Thyroid gland (tissue), 4 donors: ENCODE measurements at regions not wholly inside any gene's neighbourhood (a gene's known extent, or its start where the extent isn't known, plus 50 kb on each side); places are given as distances from the start of the nearest gene placed in this dataset.

Experiments used
- POLR2A ChIP-seq, 2 donors: fragments of 450-650 bp; IDR thresholded peaks; one replicate each; pipeline ENCODE4 v1.6.1; 2017; ENCODE audit warnings: antibody characterized with exemption in 2 of 2, mild to moderate bottlenecking in 2 of 2, moderate library complexity in 1 of 2
- TF ChIP-seq, protein P1 (sequence below), 6 experiments: fragments of 200-600 bp in 3 of 6; fragments of 450-650 bp in 3 of 6; sonication (generic) in 3 of 6; IDR thresholded peaks; one replicate each; pipeline ENCODE4 v1.5.1; 2016 to 2019; ENCODE audit warnings: antibody characterized with exemption in 6 of 6, mild to moderate bottlenecking in 2 of 6, inconsistent platforms in 1 of 6, moderate library complexity in 1 of 6

DNA sequence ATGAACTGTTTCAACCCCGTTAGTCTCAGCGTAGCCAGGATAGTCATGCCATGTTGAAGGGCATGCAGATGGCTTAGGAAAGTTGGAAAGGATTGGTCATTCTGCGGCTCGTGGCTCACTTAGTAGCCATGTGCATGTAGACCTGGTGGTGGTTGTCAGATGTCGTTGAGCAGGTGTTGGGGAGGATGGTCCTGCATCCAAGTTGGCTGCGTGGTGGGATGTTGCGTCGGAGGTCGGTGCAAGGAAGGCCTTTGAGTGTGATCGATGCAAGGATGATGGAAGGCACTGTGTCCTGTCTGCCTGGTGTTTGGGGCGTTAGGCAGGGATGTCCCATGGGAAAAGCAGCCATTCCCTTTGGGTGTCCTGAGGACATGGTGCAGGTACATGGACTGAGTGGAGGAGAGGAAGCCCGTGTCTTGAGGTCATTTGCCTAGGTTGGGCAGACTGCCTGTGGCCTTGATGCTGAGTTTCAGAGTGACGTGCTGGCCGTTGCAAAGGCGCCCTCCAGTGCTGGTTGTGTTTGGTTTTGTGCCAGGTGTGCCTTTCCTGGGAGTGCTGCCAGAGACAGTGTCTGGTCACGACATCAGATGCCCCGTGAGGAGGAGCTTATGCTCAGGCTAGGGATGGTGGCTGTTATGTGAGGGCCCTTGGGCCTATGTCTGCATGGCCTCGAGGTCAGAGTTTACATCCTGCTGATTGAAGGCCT, 103.4 kb downstream of the SNRPN start:
- TF ChIP-seq POLR2A (IDR thresholded peaks at IDR 0.05) = no peak
- TF ChIP-seq, protein P1, sequence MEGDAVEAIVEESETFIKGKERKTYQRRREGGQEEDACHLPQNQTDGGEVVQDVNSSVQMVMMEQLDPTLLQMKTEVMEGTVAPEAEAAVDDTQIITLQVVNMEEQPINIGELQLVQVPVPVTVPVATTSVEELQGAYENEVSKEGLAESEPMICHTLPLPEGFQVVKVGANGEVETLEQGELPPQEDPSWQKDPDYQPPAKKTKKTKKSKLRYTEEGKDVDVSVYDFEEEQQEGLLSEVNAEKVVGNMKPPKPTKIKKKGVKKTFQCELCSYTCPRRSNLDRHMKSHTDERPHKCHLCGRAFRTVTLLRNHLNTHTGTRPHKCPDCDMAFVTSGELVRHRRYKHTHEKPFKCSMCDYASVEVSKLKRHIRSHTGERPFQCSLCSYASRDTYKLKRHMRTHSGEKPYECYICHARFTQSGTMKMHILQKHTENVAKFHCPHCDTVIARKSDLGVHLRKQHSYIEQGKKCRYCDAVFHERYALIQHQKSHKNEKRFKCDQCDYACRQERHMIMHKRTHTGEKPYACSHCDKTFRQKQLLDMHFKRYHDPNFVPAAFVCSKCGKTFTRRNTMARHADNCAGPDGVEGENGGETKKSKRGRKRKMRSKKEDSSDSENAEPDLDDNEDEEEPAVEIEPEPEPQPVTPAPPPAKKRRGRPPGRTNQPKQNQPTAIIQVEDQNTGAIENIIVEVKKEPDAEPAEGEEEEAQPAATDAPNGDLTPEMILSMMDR (IDR thresholded peaks at IDR 0.05) = no peak
